ENCODE measurements at regions not wholly inside any gene's neighbourhood (a gene's known extent, or its start where the extent isn't known, plus 50 kb on each side); places are given as distances from the start of the nearest gene placed in this dataset.

DNA sequence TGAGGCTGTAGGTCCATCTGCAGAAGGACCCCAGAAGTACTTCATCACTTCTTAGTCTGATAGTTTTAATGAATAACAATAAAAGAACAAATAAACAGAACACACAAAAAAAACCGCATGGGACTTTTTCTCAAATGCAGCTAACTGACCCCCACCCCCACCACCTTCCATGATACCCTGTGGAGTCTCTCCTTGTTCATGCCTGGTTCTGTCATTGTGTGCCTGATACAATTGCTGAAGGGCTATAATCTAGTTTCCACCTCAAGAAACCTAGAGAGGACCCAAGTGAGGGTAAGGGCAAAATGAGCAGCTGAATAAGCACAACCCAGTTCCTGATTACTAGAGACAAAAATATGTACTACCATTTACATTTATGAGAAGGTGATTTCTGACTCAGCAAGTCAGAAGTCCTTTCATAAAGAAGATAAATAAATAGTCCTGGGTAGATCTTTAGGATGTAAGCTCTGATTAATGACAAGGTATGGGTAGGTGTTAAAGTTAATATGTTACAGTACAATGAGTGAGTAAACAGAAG is 155.1 kb downstream of the TMA16 start:
- no peak for DNase-seq (ENCODE audit: low spot score)
- H3K4me3 ChIP-seq, result no peak overlapping the region
- TF ChIP-seq CTCF (IDR thresholded peaks at IDR 0.05), result no peak
- no peak overlapping the region for H3K27ac ChIP-seq

DNA sequence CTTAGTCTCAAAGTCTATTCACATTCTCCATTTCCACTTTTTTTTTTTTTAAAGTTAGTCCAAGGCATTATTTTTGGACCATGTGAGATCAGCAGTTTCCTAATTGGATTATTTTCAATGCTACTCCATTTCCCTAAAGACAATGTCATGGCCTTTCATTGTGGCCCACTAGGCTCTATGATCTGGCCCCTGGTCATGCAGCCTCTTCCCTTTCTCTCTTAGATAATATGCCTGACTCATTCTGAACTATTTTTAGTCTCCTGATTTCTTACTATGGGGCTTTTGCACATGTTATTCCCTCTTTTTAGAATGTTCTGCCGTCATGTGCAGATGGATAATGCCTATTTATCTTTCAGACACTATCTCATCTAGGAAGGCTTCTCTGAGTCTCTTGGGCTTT is 157.3 kb downstream of the TMA16 start:
- DNase-seq (ENCODE audit: low spot score), result no peak
- no peak for TF ChIP-seq CTCF (IDR thresholded peaks at IDR 0.05)
- H3K27ac ChIP-seq, result no peak overlapping the region
- H3K4me3 ChIP-seq, result no peak overlapping the region

DNA sequence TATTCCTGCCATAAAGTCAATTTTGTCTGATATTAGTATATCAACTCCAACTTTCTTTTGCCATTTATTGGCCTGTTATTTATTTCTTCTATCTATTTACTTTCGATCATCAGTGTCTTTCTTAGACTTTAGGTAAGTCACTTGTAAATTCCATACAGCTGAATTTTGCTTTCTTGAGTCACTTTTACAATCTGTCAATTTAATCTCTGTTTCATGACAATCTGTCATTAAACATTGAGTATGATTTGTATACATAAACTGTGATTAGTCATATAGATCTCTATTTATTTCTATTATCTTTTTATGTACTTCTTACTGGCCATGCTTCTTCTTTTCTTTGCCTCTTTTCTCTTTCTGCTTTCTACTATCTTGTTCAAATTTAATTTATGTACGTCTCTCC is 160.1 kb downstream of the TMA16 start:
- no peak for TF ChIP-seq CTCF (IDR thresholded peaks at IDR 0.05)
- Histone ChIP-seq H3K27ac (no peak overlapping the region), H3K4me3 (no peak overlapping the region)
- no peak for DNase-seq (ENCODE audit: low spot score)

DNA sequence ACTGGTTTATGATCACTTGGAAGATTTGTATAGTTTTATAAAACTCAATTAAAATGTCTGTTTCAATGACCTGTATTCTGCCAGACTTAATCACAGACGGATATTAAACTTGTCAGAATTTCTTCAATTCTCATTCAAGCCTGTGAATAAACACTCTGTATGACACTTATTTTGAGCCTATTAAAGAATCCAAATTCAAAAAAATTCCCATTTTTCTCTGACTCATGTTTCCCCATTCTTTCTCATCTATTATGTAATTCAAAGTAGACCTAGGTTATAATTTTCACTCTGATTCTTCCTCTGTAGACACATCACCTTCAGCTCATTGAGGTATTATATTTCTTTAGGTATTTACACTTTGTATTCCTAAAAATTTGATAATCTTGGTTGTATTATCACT is 166.1 kb downstream of the TMA16 start:
- no peak for TF ChIP-seq CTCF (IDR thresholded peaks at IDR 0.05)
- Histone ChIP-seq H3K27ac (no peak overlapping the region), H3K4me3 (no peak overlapping the region)
- DNase-seq (ENCODE audit: low spot score), result no peak

DNA sequence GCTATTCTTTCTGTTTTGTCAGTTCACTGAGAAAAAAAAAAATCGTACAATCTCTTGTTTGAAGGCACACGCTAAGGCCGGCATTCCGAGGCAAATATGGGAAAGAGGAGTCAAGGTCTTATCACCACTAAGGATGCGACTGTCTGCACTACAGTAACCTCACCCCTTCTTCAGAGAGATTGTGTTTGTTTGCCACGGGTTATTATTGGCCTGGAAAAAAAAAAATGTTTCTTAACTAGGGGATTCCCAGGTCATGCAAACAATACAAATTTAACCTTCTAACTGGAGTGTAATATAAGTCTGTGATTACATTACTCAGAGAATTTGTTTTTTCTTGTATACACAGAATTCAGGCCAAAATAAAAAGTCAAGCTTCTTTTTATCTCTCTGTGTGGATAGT is 168.3 kb downstream of the TMA16 start:
- no peak for TF ChIP-seq CTCF (IDR thresholded peaks at IDR 0.05)
- Histone ChIP-seq H3K27ac (no peak overlapping the region), H3K4me3 (no peak overlapping the region)
- no peak for DNase-seq (ENCODE audit: low spot score)

DNA sequence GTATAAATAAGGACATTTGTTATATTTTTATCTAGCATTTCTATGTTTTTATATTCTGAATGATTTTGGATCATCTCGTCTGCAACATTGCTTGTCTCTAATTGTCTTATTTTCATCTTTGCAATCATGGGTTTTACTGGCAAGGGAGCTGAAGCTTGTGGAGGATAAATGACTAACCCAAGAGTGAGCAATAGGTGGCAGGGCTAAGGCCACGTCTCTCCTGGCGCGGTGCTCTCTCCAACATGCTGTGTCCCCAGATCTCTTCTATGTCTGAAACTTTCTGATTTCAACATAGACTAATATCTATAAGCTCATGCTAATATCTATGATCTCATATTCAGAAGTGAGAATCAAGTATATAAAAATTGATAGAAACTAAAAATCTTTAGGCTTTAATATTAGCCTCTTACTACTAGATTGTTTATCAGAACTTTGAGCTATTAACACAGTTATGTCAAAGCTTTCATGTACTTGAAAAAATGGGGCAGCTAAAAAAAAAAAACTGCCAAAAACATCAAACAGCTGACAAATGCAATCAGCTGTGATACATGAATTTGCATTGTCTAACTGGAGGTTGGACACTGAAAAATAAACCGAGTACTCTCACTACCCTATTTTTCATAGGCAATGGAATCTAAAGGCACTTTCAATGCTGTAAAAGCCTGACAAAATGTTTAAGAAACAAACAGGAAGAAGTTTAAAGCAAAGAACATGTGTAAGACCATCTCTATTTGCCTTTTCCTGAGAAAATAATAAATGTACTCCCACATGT is 169.2 kb downstream of the TMA16 start:
- Histone ChIP-seq H3K4me3 (no peak overlapping the region), H3K27ac (no peak overlapping the region)
- TF ChIP-seq CTCF (IDR thresholded peaks at IDR 0.05), result no peak
- DNase-seq (ENCODE audit: low spot score), result no peak

DNA sequence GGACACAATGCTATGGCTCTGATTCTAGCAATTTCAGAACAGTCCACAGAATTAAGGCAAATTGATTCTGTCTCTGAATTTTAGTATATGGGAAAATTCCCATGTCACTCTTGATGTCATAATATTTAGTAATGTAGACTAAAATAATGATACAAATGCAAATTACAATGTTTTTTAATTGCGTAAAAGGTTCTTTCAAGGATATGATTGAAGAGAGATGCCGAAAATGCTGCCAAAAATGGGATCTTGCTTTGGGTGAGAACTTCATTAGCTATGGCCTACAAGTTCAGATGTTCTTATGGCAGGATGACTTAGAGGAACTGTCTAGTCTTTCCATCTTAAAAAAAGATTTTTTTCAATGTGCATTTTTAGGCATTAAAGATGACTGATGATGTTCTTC is 170.6 kb downstream of the TMA16 start:
- TF ChIP-seq CTCF (IDR thresholded peaks at IDR 0.05), result no peak
- no peak for DNase-seq (ENCODE audit: low spot score)
- H3K27ac ChIP-seq, result peak overlapping the region in 1 of 2 donors; percentile 35
- no peak overlapping the region for H3K4me3 ChIP-seq

All from coronary artery (tissue), 2 donors.